Mucosa of descending colon (tissue), 3 donors: ENCODE measurements at regions not wholly inside any gene's neighbourhood (a gene's known extent, or its start where the extent isn't known, plus 50 kb on each side); places are given as distances from the start of the nearest gene placed in this dataset.

Experiments used
- ATAC-seq: fragments of 200-7000 bp; cut with Tn5 transposase; one replicate; pipeline ENCODE4 v1.9.1; 2020; ENCODE audit warnings: mild to moderate bottlenecking, moderate library complexity
- DNase-seq, 3 donors: peaks; one replicate each; pipeline ENCODE4 v3.0.0-alpha.2; 2020
- H3K36me3 ChIP-seq: fragments of 200-600 bp; one replicate; pipeline ENCODE4 v1.8.0; 2021; ENCODE audit warnings: low read depth, mild to moderate bottlenecking
- H3K4me1 ChIP-seq: fragments of 200-600 bp; one replicate; pipeline ENCODE4 v1.8.0; 2021; ENCODE audit warnings: low read depth, mild to moderate bottlenecking
- H3K4me3 ChIP-seq: fragments of 200-600 bp; one replicate; pipeline ENCODE4 v1.8.0; 2021; ENCODE audit warnings: mild to moderate bottlenecking
- H3K9me3 ChIP-seq: fragments of 200-600 bp; one replicate; pipeline ENCODE4 v1.8.0; 2021; ENCODE audit warnings: mild to moderate bottlenecking
- intact Hi-C, 2 donors: fragments of 100-400 bp; cut with DNase I in 1 of 2; cut with micrococcal nuclease in 1 of 2; formaldehyde crosslinking; loops; one replicate each; pipeline versions ENCODE4 v1.11.0 to v1.11.1; 2022; cut with DNase I, micrococcal nuclease
- TF ChIP-seq, protein P1 (sequence below): fragments of 200-600 bp; IDR thresholded peaks from one replicate; pipeline ENCODE4 v1.8.0; 2022; ENCODE audit warnings: antibody characterized with exemption, mild to moderate bottlenecking
- donor health status: DM: no; HTN: no; CAD: no; lungs with moderate emphysema.
- donor health status: DM: no; HTN: no; CAD: no.
- donor health status: DM: no; HTN: yes; CAD: no.

DNA sequence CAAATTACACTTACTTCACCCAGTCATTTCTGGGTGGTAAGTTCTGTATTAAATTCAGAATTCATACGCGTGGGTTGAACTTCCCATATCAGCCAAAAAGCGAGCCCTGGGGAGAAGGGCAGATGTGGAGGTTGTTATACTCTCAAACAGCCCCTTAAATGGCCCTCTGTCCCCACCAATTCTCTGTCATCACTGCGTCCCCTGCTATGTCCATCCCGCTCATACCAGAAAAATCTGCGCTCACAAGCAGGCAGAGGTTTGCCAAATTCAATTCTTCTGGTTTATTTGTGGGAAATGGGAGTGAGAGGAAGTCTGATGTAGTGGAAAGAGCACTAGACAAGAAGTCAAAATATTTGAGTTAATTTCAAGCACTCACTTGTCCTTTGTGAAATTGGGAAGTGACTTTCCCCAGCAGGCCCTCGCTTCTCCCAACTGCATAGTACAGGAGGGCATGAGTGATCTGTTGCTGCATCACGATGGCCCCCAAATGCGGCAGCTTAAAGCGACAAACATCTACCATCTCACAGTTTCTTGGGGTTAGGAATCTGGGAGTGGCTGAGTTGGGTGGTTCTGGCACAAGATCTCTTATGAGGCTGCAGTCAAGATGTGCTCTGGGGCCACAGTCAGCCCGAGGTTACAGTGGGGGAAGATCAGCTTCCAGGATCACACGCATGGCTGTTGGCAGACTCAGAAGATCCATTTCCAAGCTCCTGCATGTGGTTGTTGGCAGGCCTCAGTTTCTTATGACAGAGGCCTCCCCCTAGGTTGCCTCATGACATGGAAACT is 67.7 kb downstream of the CPN2 start:
- H3K36me3 ChIP-seq = no peaks in the 10 kb centered on the region
- DNase-seq (no peak), ATAC-seq (no peak)
- TF ChIP-seq, protein P1, sequence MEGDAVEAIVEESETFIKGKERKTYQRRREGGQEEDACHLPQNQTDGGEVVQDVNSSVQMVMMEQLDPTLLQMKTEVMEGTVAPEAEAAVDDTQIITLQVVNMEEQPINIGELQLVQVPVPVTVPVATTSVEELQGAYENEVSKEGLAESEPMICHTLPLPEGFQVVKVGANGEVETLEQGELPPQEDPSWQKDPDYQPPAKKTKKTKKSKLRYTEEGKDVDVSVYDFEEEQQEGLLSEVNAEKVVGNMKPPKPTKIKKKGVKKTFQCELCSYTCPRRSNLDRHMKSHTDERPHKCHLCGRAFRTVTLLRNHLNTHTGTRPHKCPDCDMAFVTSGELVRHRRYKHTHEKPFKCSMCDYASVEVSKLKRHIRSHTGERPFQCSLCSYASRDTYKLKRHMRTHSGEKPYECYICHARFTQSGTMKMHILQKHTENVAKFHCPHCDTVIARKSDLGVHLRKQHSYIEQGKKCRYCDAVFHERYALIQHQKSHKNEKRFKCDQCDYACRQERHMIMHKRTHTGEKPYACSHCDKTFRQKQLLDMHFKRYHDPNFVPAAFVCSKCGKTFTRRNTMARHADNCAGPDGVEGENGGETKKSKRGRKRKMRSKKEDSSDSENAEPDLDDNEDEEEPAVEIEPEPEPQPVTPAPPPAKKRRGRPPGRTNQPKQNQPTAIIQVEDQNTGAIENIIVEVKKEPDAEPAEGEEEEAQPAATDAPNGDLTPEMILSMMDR = no peak
- no peaks in the 10 kb centered on the region for H3K4me1 ChIP-seq
- no peaks in the 10 kb centered on the region for H3K9me3 ChIP-seq
- H3K4me3 ChIP-seq = no peak overlapping the region
- intact Hi-C loops = no loop called here

DNA sequence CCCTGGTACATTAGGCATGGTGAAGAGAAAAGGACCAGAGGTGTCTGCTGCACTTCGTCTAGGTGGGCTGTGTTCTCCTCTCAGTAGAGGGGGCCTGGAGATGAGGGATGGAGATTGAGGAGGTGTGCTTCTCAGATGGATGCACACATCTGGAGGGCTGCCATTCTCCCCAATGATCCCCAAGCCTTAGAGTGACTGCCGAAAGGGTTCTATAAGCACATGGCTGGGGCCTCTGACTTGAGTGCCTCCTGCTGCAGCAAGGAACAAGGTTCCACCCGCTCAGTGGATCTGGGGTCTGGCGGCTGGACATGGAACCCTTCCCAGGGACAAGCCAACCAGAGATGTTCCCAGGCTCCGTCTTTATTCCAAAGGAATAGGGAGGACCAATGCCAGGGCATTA is 66.8 kb downstream of the CPN2 start:
- ATAC-seq = no peak
- TF ChIP-seq, protein P1 = no peak
- DNase-seq = no peak
- intact Hi-C loops = no loop called here
- Histone ChIP-seq H3K4me3 (no peak overlapping the region), H3K4me1 (no peaks in the 10 kb centered on the region), H3K36me3 (no peaks in the 10 kb centered on the region), H3K9me3 (no peaks in the 10 kb centered on the region)

- intact Hi-C loops = no loop called here
- Histone ChIP-seq H3K36me3 (no peaks in the 10 kb centered on the region), H3K4me1 (no peaks in the 10 kb centered on the region), H3K4me3 (no peak overlapping the region), H3K9me3 (no peaks in the 10 kb centered on the region)
- no peak for ATAC-seq
- TF ChIP-seq, protein P1 = no peak
- DNase-seq = no peak
Measured at GRCh38 chr3:194285024-194285849, 65.9 kb downstream of the CPN2 start.

GRCh38 chr3:194285850-194286197 is 65.3 kb downstream of the CPN2 start:
- Histone ChIP-seq H3K9me3 (no peaks in the 10 kb centered on the region), H3K4me3 (no peak overlapping the region), H3K4me1 (no peaks in the 10 kb centered on the region), H3K36me3 (no peaks in the 10 kb centered on the region)
- DNase-seq (no peak), ATAC-seq (no peak)
- intact Hi-C loops = no loop called here
- TF ChIP-seq, protein P1 = no peak

DNA sequence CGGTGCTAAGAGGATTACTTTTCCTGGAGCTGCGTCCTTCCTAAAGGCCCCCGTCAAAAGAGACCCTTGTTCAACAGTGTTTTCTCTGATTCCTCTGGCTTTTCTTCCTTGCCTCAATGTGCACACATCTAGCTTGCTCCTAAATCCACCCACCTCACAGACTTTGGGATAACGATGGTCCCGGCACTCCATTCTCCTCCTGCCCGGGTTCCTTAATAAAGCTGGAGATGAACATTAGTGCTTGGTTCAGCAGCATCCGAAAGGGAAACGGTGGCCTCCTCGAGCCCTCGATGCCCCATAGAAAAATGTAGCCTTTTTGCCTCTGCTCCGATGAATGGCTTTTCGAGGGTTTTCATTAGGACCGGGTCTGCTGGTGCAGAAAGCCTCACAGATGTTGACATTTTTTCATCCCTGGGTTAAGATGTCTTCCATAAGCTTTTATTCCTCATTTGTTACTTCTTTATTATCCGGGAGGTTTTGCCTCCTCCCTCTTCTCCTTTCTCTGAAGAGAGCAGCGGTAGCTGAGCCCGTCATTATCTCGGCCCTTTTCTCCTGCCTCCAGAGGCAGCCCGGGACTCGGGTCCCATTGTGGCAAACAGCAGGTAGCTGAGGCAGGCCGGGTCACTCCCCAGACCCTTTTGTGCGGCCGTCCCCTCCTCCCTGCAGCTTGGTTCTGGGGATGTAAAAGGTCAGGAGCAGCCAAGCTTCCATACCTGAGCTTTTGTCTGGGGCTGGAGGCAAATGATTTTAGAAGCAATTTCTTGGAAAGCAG is 64.6 kb downstream of the CPN2 start:
- Histone ChIP-seq H3K4me1 (no peaks in the 10 kb centered on the region), H3K4me3 (no peak overlapping the region), H3K36me3 (no peaks in the 10 kb centered on the region), H3K9me3 (no peaks in the 10 kb centered on the region)
- DNase-seq = no peak
- ATAC-seq = no peak
- TF ChIP-seq, protein P1 = no peak
- intact Hi-C loops = no loop called here
